ENCODE measurements at regions not wholly inside any gene's neighbourhood (a gene's known extent, or its start where the extent isn't known, plus 50 kb on each side); places are given as distances from the start of the nearest gene placed in this dataset.
"Not testable (repeated sequence)": the region's sequence is repeated elsewhere in the genome, so short reads cannot be mapped to it uniquely, and the experiment has no call there.

- no peak overlapping the region for H3K4me3 ChIP-seq (ENCODE audit: low read length)
- no peak for TF ChIP-seq CTCF (IDR thresholded peaks at IDR 0.05; ENCODE audit: insufficient read depth, low read depth, low read length, missing control alignments)
- no peak for DNase-seq (ENCODE audit: low read depth)
These were observed 152.5 kb downstream of the USP22 start for GRCh38 chr17:20890338-20890737.

GRCh38 chr17:20895426-20895825 is 147.4 kb downstream of the USP22 start:
- DNase-seq (ENCODE audit: low read depth); H3K4me3 ChIP-seq (ENCODE audit: low read length): not testable (repeated sequence)

GRCh38 chr17:20896153-20896649 is 146.6 kb downstream of the USP22 start:
- no peak overlapping the region for H3K4me3 ChIP-seq (ENCODE audit: low read length)
- peak; percentile 56 for DNase-seq (ENCODE audit: low read depth)
- TF ChIP-seq CTCF (IDR thresholded peaks at IDR 0.05; ENCODE audit: insufficient read depth, low read depth, low read length, missing control alignments) = peak; percentile 37

- not testable (repeated sequence) for DNase-seq (ENCODE audit: low read depth)
These were observed 144.1 kb downstream of the USP22 start for GRCh38 chr17:20898726-20899125.

GRCh38 chr17:20902496-20902895 is 140.3 kb downstream of the USP22 start:
- not testable (repeated sequence) for H3K4me3 ChIP-seq (ENCODE audit: low read length); DNase-seq (ENCODE audit: low read depth)

More at GRCh38 chr17:20898726-20899125, 144.1 kb downstream of the USP22 start:
- not testable (repeated sequence) for H3K4me3 ChIP-seq (ENCODE audit: low read length)

GRCh38 chr17:20903549-20903948 is 139.3 kb downstream of the USP22 start:
- DNase-seq (ENCODE audit: low read depth) = peak; percentile 44

GRCh38 chr17:20908313-20909267 is 134.2 kb downstream of the USP22 start:
- DNase-seq (ENCODE audit: low read depth) = peak; percentile 67
- peak; percentile 64 for TF ChIP-seq CTCF (IDR thresholded peaks at IDR 0.05; ENCODE audit: insufficient read depth, low read depth, low read length, missing control alignments)
- peak overlapping the region; percentile 50 for H3K4me3 ChIP-seq (ENCODE audit: low read length)

More at GRCh38 chr17:20903549-20903948, 139.3 kb downstream of the USP22 start:
- not testable (repeated sequence) for H3K4me3 ChIP-seq (ENCODE audit: low read length)

GRCh38 chr17:20914658-20915057 is 128.2 kb downstream of the USP22 start:
- DNase-seq (ENCODE audit: low read depth) = no peak
- TF ChIP-seq CTCF (IDR thresholded peaks at IDR 0.05; ENCODE audit: insufficient read depth, low read depth, low read length, missing control alignments) = no peak
- no peak overlapping the region for H3K4me3 ChIP-seq (ENCODE audit: low read length)

GRCh38 chr17:20916383-20916782 is 126.4 kb downstream of the USP22 start:
- peak; percentile 58 for DNase-seq (ENCODE audit: low read depth)
- H3K4me3 ChIP-seq (ENCODE audit: low read length) = peak overlapping the region; percentile 17
- TF ChIP-seq CTCF (IDR thresholded peaks at IDR 0.05; ENCODE audit: insufficient read depth, low read depth, low read length, missing control alignments) = no peak

GRCh38 chr17:20917610-20918306 is 125.1 kb downstream of the USP22 start:
- H3K4me3 ChIP-seq (ENCODE audit: low read length); DNase-seq (ENCODE audit: low read depth): not testable (repeated sequence)

Measured in epithelial cell of esophagus (primary cell).